OCI-LY1 (cell line): ENCODE measurements at regions not wholly inside any gene's neighbourhood (a gene's known extent, or its start where the extent isn't known, plus 50 kb on each side); places are given as distances from the start of the nearest gene placed in this dataset.

ENCODE experiments used
- EZH2 ChIP-seq: fragments of 200-600 bp; sonication (generic), shearing (Covaris generic); IDR thresholded peaks from 2 replicates; pipeline ENCODE4 v1.8.0; 2017; ENCODE audit warnings: borderline replicate concordance, mixed run types, mild to moderate bottlenecking, antibody characterized with exemption, low read length, moderate library complexity, mixed read lengths
- TF ChIP-seq, protein P1 (sequence below): fragments of 200-600 bp; sonication (generic), shearing (Covaris generic); IDR thresholded peaks from 2 replicates; pipeline ENCODE4 v1.5.1; 2017; ENCODE audit warnings: mild to moderate bottlenecking, antibody characterized with exemption, low read length, moderate library complexity, mixed read lengths

- TF ChIP-seq, protein P1, sequence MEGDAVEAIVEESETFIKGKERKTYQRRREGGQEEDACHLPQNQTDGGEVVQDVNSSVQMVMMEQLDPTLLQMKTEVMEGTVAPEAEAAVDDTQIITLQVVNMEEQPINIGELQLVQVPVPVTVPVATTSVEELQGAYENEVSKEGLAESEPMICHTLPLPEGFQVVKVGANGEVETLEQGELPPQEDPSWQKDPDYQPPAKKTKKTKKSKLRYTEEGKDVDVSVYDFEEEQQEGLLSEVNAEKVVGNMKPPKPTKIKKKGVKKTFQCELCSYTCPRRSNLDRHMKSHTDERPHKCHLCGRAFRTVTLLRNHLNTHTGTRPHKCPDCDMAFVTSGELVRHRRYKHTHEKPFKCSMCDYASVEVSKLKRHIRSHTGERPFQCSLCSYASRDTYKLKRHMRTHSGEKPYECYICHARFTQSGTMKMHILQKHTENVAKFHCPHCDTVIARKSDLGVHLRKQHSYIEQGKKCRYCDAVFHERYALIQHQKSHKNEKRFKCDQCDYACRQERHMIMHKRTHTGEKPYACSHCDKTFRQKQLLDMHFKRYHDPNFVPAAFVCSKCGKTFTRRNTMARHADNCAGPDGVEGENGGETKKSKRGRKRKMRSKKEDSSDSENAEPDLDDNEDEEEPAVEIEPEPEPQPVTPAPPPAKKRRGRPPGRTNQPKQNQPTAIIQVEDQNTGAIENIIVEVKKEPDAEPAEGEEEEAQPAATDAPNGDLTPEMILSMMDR: no peak
- no peak for TF ChIP-seq EZH2
Measured at GRCh38 chr22:48169227-48169626, 1406.8 kb downstream of the TBC1D22A start.
